ENCODE measurements at regions not wholly inside any gene's neighbourhood (a gene's known extent, or its start where the extent isn't known, plus 50 kb on each side); places are given as distances from the start of the nearest gene placed in this dataset.

- Histone ChIP-seq H3K27me3 (ENCODE audit: low read depth) (no peaks in the 10 kb centered on the region), H3K9me3 (no peaks in the 10 kb centered on the region), H3K27ac (no peak overlapping the region), H3K4me1 (no peaks in the 10 kb centered on the region), H3K36me3 (no peaks in the 10 kb centered on the region), H3K4me3 (no peak overlapping the region)
- DNase-seq (no peak), ATAC-seq (peak in 1 of 2 donors; percentile 18)
- TF ChIP-seq CTCF (IDR thresholded peaks at IDR 0.05): no peak
- intact Hi-C loops (cut with DNase I): no loop called here
Measured at GRCh38 chr13:67299072-67299635, 69.0 kb upstream of the PCDH9 start.

- DNase-seq (no peak), ATAC-seq (no peak)
- intact Hi-C loops (cut with DNase I): no loop called here
- Histone ChIP-seq H3K36me3 (no peaks in the 10 kb centered on the region), H3K4me3 (no peak overlapping the region), H3K9me3 (no peaks in the 10 kb centered on the region), H3K27me3 (ENCODE audit: low read depth) (no peaks in the 10 kb centered on the region), H3K4me1 (no peaks in the 10 kb centered on the region), H3K27ac (no peak overlapping the region)
- no peak for TF ChIP-seq CTCF (IDR thresholded peaks at IDR 0.05)
Measured at GRCh38 chr13:67298297-67298696, 68.2 kb upstream of the PCDH9 start.

GRCh38 chr13:67296511-67296910 is 66.4 kb upstream of the PCDH9 start:
- DNase-seq (no peak), ATAC-seq (no peak)
- Histone ChIP-seq H3K27me3 (ENCODE audit: low read depth) (no peaks in the 10 kb centered on the region), H3K4me1 (no peaks in the 10 kb centered on the region), H3K27ac (no peak overlapping the region), H3K9me3 (no peaks in the 10 kb centered on the region), H3K4me3 (no peak overlapping the region), H3K36me3 (no peaks in the 10 kb centered on the region)
- TF ChIP-seq CTCF (IDR thresholded peaks at IDR 0.05): no peak
- intact Hi-C loops (cut with DNase I): no loop called here

- intact Hi-C loops (cut with DNase I): no loop called here
- H3K27ac ChIP-seq: no peak overlapping the region
- no peak overlapping the region for H3K4me3 ChIP-seq
- no peak for DNase-seq
- H3K36me3 ChIP-seq: no peaks in the 10 kb centered on the region
- no peaks in the 10 kb centered on the region for H3K4me1 ChIP-seq
- TF ChIP-seq CTCF (IDR thresholded peaks at IDR 0.05): no peak
- H3K27me3 ChIP-seq (ENCODE audit: low read depth): no peaks in the 10 kb centered on the region
- no peaks in the 10 kb centered on the region for H3K9me3 ChIP-seq
- no peak for ATAC-seq
Measured at GRCh38 chr13:67292886-67293285, 62.8 kb upstream of the PCDH9 start.

- H3K27me3 ChIP-seq (ENCODE audit: low read depth): no peaks in the 10 kb centered on the region
- H3K27ac ChIP-seq: no peak overlapping the region
- intact Hi-C loops (cut with DNase I): no loop called here
- DNase-seq: no peak
- H3K36me3 ChIP-seq: no peaks in the 10 kb centered on the region
- no peak for ATAC-seq
- TF ChIP-seq CTCF (IDR thresholded peaks at IDR 0.05): no peak
- no peaks in the 10 kb centered on the region for H3K4me1 ChIP-seq
- no peaks in the 10 kb centered on the region for H3K9me3 ChIP-seq
- no peak overlapping the region for H3K4me3 ChIP-seq
Measured at GRCh38 chr13:67285611-67286010, 55.5 kb upstream of the PCDH9 start.

GRCh38 chr13:67283637-67284036 is 53.5 kb upstream of the PCDH9 start:
- H3K4me3 ChIP-seq: no peak overlapping the region
- no peaks in the 10 kb centered on the region for H3K36me3 ChIP-seq
- DNase-seq: no peak
- no peaks in the 10 kb centered on the region for H3K4me1 ChIP-seq
- H3K9me3 ChIP-seq: no peaks in the 10 kb centered on the region
- intact Hi-C loops (cut with DNase I): no loop called here
- H3K27me3 ChIP-seq (ENCODE audit: low read depth): no peaks in the 10 kb centered on the region
- no peak for ATAC-seq
- no peak for TF ChIP-seq CTCF (IDR thresholded peaks at IDR 0.05)
- H3K27ac ChIP-seq: no peak overlapping the region

Data from lower lobe of right lung (tissue), 2 donors.